ENCODE measurements at regions not wholly inside any gene's neighbourhood (a gene's known extent, or its start where the extent isn't known, plus 50 kb on each side); places are given as distances from the start of the nearest gene placed in this dataset.
"Not testable (repeated sequence)": the region's sequence is repeated elsewhere in the genome, so short reads cannot be mapped to it uniquely, and the experiment has no call there.

- not testable (repeated sequence) for DNase-seq (ENCODE audit: low spot score)
These were observed 62.8 kb downstream of the SCP2D1 start for GRCh38 chr20:18876394-18876793.

- no peak for DNase-seq (ENCODE audit: low spot score)
These were observed 65.7 kb downstream of the SCP2D1 start for GRCh38 chr20:18879262-18879661.

GRCh38 chr20:18886756-18887155, 73.2 kb downstream of the SCP2D1 start:
- no peak for DNase-seq (ENCODE audit: low spot score)

- DNase-seq (ENCODE audit: low spot score) = no peak
These were observed 88.6 kb downstream of the SCP2D1 start for GRCh38 chr20:18901980-18902737.

- no peak for DNase-seq (ENCODE audit: low spot score)
These were observed 90.6 kb downstream of the SCP2D1 start for GRCh38 chr20:18904192-18904591.

- DNase-seq (ENCODE audit: low spot score) = no peak
These were observed 91.0 kb downstream of the SCP2D1 start for GRCh38 chr20:18904624-18905023.

GRCh38 chr20:18906046-18906445, 92.5 kb downstream of the SCP2D1 start:
- no peak for DNase-seq (ENCODE audit: low spot score)

- no peak for DNase-seq (ENCODE audit: low spot score)
These were observed 93.8 kb downstream of the SCP2D1 start for GRCh38 chr20:18907353-18907752.

GRCh38 chr20:18908109-18908508, 94.5 kb downstream of the SCP2D1 start:
- no peak for DNase-seq (ENCODE audit: low spot score)

GRCh38 chr20:18909254-18909653, 95.7 kb downstream of the SCP2D1 start:
- no peak for DNase-seq (ENCODE audit: low spot score)

- DNase-seq (ENCODE audit: low spot score) = no peak
These were observed 100.1 kb downstream of the SCP2D1 start for GRCh38 chr20:18913701-18914100.

- DNase-seq (ENCODE audit: low spot score) = no peak
These were observed 101.2 kb downstream of the SCP2D1 start for GRCh38 chr20:18914796-18915195.

- DNase-seq (ENCODE audit: low spot score) = no peak
These were observed 103.5 kb downstream of the SCP2D1 start for GRCh38 chr20:18916886-18917750.

GRCh38 chr20:18919996-18920395, 106.4 kb downstream of the SCP2D1 start:
- DNase-seq (ENCODE audit: low spot score) = no peak

- DNase-seq (ENCODE audit: low spot score) = no peak
These were observed 107.7 kb downstream of the SCP2D1 start for GRCh38 chr20:18921291-18921690.

- DNase-seq (ENCODE audit: low spot score) = no peak
These were observed 108.7 kb downstream of the SCP2D1 start for GRCh38 chr20:18922251-18922650.

GRCh38 chr20:18922898-18923297, 109.3 kb downstream of the SCP2D1 start:
- DNase-seq (ENCODE audit: low spot score) = no peak

- DNase-seq (ENCODE audit: low spot score) = no peak
These were observed 113.4 kb downstream of the SCP2D1 start for GRCh38 chr20:18926965-18927364.

GRCh38 chr20:18928626-18929025, 115.0 kb downstream of the SCP2D1 start:
- DNase-seq (ENCODE audit: low spot score) = no peak

GRCh38 chr20:18929800-18930199, 116.2 kb downstream of the SCP2D1 start:
- no peak for DNase-seq (ENCODE audit: low spot score)

- DNase-seq (ENCODE audit: low spot score) = no peak
These were observed 130.0 kb downstream of the SCP2D1 start for GRCh38 chr20:18943542-18943941.

- no peak for DNase-seq (ENCODE audit: low spot score)
These were observed 143.3 kb downstream of the SCP2D1 start for GRCh38 chr20:18956890-18957289.

- DNase-seq (ENCODE audit: low spot score) = no peak
These were observed 143.7 kb downstream of the SCP2D1 start for GRCh38 chr20:18957328-18957727.

Measured in iPS-NIHi11 (cell line).